Umbilical cord (tissue), 1 donor: ENCODE measurements at regions not wholly inside any gene's neighbourhood (a gene's known extent, or its start where the extent isn't known, plus 50 kb on each side); places are given as distances from the start of the nearest gene placed in this dataset.

Experiments
- DNase-seq: peaks from one replicate; pipeline ENCODE4 v3.0.0-alpha.2; 2015; ENCODE audit warnings: low spot score

DNA sequence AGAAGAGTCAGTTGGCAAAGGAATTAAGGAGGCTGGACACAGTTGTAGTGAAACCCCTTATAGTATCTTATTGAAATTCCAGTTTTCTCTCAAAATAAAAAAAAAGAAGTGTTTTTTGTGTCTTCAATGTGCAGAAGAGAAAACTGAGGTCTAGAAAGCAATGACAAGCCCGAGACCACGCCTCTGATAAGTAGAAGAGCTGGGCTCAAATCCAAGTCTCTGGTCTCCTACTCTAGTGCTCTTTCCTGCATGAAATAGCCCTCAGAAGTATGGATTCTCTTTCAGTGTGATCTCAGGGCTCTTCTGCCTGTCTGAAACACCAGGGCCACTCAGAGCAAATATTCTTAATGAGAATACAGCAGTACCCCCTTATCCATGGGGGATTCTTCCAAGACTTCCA lies 200.9 kb downstream of the KIF18A start:
- no peak for DNase-seq

DNA sequence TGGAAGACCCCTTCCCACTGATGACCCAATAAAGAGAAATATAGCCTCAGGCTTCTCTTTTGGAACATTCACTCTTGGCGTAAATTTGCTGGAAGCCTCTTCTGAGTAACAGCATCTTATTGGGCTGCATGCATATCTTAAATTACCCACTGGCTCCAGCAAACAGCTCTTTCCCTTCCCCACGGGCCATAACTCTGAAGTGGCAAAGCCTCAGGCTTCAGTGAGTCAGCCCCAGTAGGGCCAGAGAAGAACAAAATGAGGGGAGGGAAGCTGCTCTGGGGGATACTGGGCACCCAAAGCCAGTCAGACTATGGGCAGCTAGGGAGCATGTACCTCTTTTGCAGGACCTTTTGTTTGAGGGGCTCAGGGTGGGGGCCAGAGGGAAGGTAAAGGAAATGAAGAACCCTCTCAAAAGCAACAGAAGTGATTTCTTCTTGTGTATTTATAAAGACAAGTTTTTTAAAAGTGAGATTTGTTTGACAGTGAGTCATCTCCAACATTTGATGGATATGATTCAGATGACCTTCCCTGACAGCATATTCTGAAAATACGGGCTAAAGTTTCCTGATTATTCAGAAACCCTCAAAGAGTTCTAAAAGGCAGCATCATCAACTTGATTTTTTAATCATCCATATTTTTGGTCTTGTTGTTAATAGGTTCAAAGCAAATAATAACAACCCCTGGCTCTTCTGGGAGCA lies 203.4 kb downstream of the KIF18A start:
- no peak for DNase-seq

GRCh38 chr11:27902981-27903624 lies 202.8 kb upstream of the BDNF start:
- no peak for DNase-seq

DNA sequence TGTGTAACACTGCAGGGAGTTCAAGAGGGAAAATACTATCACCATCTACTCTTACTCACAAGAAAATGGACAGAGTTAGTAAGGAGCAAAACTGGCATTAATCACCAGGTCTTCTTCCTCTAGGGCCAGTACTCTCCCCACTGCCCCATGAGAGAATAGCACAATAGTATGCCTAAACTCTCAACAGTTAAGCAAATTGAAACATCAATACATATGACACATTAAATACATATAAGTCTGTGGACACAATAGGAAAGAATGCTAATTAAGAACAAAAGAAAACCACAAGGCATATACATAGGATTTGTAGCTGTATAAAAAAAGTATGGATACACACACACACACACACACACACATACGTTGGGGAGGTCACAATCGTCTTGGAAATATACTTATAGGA lies 197.9 kb upstream of the BDNF start:
- no peak for DNase-seq

DNA sequence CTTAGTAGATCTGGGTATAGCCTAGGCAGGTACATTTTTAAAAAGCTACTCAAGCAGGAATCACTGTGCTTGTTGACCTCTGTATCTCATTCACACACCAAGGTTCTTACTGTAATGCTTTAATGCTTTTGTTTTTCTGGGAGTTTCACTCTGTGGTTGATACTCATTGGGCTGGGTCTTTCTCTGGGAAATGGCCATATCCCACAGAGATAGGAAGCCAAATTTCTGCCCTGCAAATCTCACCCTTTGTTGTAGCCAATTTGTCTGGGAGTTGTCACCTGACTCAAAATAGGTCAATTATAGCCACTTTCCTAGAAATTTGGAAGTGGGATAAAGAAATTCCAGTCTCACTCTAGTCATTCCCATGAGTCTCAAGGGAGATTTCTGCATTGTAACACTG lies 195.8 kb upstream of the BDNF start:
- no peak for DNase-seq

GRCh38 chr11:27894552-27894951 lies 194.3 kb upstream of the BDNF start:
- DNase-seq: no peak

DNA sequence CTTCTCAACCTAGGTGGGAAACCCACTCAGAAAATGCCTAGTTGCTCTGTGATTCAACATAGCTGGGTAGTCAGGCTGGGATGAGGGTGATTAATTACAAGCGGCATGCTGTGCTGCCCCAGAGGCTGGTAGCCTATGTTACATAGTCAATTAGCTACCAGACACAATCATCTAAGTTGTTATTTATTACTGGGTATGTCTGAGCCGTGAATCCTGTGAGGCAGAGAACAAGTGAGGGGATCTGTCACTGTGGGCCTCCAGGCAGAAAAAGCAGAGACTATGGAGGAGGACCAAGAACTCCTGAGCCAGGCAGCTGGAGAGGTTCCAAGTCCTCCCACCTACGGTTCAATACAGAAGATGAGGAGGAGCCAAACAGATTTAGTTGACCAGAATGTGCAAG lies 186.6 kb upstream of the BDNF start:
- no peak for DNase-seq

DNA sequence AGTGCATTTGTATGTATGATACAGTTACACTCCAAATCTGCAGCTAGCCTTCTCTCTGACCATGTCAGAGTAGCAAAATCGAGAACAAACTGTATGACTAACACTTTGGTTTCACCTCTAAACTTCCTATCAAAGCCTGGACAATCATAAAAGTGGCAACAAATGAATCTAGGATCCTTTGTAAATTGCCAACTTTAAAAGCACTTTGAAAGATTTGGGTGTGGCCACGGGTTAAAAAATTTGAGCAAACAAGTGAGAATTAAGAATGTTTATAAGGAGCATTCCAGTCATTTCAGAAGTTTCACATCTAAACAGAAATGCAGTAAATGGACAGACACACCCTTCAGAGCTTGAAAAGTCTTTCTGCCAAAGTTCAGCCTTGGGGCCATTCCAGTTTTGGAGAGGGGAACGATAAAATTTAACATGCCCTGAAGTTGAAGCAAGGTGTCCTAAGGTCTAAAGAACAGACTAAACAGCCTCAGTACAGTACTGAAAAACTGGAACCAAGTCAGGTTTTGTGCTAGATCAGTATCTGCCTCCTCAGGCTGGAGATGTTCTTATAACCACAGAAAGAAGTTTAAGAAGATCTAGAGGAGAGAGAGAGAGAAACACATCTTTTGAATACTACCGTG lies 181.9 kb upstream of the BDNF start:
- no peak for DNase-seq

DNA sequence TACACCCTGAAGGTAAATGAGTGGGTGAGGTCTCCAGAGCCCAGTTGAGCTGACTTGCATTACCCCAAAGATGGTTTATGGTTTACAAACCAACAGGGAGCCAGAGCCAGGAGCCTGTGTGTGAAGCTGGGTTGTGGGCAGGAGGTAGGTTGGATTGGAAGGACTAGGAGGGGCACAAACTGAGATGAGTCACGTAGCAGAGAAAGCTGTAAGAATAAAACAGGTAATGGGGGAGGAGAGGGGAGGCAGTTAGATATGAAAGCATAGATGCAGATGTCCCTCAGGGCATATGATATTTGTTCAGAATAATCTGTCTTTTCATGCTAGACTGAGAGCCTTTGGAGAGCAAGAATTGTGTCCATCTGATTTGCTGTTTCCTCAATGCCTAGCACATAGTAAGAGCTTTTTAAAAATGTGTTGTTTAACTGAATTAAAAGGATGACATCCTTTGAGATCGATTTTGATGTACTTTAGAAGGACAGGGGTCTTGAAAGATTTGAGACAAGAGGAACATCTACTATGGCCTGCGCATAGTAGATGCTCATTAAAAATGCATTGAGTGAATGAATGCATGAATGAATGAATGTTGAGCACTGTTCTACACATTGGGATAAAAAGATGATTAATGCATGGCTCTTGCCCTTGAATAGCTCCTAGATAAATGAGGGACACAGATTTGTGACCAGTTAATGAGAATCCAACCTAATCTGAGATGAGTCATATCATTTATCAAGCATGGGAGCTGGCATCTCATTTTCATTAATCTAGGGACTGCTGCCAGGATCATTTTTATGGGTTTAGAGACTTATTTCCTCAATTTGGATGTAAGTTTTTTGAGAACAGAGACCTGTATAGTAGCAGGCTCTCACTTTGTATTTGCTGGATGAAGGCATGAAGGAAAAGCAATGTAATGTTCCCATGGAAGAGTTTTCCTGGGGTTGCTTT lies 175.8 kb upstream of the BDNF start:
- no peak for DNase-seq

DNA sequence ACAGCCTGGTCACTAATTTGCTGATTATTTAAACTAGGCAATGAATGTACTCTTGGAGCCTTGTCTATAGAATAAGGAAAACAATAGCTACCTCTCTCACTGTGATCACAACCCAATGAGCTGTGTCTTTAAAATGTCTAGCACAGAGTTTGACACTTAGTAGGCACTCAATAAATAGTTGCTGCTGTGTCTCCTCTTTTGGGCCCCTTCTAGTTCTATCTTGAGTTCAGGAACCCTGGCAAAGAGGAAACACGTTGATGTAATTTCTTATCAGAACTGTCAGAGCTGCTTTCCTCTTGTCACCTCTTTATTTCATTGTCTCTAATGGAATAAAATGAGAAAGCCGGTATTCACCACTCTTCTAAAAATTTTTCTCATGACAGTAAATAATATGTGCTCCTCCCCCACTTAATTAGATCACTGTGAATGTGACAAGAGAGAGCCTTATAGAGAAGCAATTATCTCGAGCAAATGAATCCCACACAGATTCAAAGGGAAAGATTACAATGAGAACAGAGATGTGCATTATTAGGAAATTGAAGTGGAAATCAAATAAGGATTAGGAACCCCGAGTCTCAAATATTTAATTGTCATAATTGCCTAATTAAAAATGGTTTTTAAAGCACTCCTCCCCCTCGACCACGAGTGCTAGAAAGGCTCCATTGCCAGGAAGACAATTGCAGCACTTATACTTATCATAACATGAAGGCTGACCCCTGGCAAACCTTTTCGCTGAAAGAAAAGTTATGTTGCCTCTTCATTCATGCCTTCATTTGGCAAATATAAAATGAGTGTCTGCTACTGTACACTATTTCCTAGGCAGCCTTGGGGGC lies 175.0 kb upstream of the BDNF start:
- no peak for DNase-seq

DNA sequence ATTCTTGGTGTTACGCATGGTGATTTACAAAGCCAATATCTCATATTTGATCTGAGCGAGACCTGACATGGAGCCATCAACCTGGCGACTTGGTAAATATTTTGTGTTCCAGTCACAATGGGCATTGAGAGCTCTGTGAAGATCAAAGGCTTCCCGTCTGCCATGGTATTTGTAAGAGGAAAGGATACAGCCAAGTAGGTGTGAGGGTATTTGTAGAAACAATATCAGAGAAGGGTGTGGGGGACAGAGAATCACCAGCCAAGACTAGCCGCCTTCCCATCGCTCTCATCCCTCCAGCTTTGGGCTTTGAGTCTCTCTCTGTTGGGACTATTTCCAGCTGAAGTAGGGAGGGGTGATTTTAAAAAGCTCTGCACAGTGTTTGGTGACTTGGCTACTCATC lies 173.4 kb upstream of the BDNF start:
- peak; percentile 15 for DNase-seq

DNA sequence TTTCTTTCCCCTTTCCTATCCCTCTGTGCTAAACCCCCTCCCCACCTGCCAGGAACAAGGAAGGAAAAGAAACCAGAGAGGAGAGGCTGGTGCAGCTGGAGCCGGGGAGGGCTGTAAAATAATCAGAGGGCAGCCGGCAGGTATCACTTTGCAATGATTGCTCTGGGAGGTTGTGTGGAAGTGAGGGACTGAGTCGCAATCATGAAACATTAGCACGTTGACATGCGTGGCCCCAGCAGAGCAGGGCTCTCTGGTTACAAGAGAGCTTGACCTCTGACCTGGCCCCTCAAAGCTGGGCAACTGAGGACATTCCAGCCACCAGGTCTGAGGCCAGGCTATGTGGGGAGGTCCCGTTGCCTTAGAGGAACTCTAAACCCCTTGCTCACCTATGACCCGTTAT lies 170.8 kb upstream of the BDNF start:
- DNase-seq: no peak

- no peak for DNase-seq
Observed at GRCh38 chr11:27869701-27870100, 169.4 kb upstream of the BDNF start.

DNA sequence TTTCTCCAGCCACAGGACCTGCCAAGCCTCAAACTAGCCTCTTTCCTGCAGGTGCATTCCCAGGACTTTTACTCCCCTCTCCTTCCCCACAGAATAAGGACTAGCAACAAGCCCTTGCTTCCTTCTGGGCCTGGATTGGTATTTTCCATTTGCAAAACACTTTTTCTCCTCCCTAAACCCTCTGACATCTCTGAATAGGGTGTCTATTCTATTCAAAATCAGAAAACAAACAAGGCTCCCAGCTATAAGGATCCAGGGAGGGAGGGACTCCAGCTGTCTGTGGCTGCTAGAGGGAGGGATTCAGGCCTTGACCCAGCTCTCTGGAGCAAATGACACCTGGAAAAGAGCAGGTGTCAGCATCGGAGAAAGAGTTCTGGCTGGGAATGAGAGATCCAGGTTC lies 168.5 kb upstream of the BDNF start:
- DNase-seq: no peak

GRCh38 chr11:27868226-27868625 lies 168.0 kb upstream of the BDNF start:
- peak; percentile 21 for DNase-seq

- DNase-seq: no peak
Observed at GRCh38 chr11:27865105-27865504, 164.8 kb upstream of the BDNF start.

GRCh38 chr11:27864611-27865010 lies 164.4 kb upstream of the BDNF start:
- DNase-seq: no peak

GRCh38 chr11:27864091-27864491 lies 163.8 kb upstream of the BDNF start:
- DNase-seq: no peak

DNA sequence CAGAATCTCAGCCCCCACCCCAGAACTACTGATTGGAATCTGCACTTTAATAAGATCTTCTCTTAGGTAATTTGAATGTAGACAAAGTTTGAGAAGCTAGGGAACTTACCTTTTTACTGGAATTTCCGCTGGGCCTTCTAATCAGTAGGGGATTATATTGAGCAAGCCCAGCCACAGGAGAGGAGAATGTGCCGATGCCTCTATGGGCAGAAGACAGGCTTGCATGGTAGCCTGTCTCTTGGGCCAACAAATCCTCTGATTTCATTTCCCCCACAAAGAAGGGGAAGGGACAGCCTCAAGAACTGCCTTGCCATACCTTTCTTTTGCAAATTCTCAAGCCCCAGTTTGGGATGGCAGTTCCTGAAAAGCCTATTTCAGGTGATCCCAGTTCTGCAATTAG lies 163.4 kb upstream of the BDNF start:
- DNase-seq: no peak

DNA sequence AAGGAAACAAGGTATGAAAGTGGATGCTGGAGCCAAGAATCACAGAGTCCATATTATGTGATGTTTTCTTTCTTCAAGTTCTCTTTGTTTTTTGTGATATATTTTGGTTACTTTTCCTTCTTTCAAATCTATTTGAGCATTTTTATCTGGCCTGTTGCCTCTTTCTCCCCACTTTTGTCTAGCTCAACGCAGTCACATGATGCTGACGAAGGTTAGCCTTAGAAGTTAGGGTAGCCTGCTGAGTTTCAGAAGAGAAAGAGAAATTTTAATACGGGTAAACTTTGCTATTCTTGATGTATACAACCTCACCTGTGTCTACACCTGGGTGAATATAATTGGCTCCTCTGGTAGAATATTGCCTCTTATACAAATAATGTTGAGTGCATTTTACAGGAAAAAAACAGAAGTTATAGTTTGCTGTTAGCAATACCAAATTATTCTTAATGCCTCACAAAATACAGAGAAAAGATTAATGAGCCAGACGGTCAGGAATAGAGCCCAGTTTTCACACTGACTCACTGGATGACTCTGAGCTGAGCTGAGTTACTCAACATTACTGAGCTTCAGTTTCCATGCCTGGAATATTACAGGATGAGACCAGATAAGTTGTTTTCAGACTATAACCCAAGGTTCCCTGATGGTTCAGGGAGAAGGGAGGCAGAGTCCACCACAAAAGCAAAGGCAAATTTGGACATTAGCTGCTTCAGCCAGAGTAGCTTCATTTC lies 161.6 kb upstream of the BDNF start:
- DNase-seq: peak; percentile 84

DNA sequence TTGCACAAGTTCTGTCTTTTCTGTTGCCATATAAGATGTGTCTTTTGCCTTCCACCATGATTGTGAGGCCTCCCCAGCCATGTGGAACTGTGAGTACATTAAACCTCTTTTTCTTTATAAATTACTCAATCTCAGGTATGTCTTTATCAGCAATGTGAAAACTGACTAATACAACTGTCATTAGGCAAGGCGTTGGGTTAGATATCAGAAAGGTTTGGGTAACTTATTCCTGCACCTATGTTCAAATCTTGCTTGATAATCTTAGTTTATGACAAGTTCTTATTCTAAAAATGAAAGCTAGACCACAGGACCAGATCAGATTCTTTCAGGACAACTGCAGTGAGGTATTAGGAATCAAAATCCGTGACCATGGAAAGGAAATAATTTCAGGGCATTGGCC lies 160.6 kb upstream of the BDNF start:
- no peak for DNase-seq
